Esophagus muscularis mucosa (tissue), 4 donors: ENCODE measurements at regions not wholly inside any gene's neighbourhood (a gene's known extent, or its start where the extent isn't known, plus 50 kb on each side); places are given as distances from the start of the nearest gene placed in this dataset.

ENCODE experiments used
- DNase-seq: peaks from one replicate; pipeline ENCODE4 v3.0.0-alpha.2; 2017; ENCODE audit errors: extremely low spot score
- H3K27ac ChIP-seq, 4 donors: fragments of 200-600 bp; sonication (generic); replicated peaks in 1 of 4; 1 replicate in 3 of 4; 2 replicates in 1 of 4; pipeline ENCODE4 v1.5.1; 2016 to 2019; ENCODE audit warnings: mild to moderate bottlenecking in 1 of 4
- H3K27me3 ChIP-seq, 4 donors: fragments of 200-600 bp; sonication (generic); one replicate each; pipeline versions ENCODE4 v1.5.1 to v1.6.0; 2016 to 2019
- H3K36me3 ChIP-seq, 4 donors: fragments of 200-600 bp; sonication (generic); one replicate each; pipeline ENCODE4 v1.5.1; 2016 to 2019
- H3K4me1 ChIP-seq, 4 donors: fragments of 200-600 bp; sonication (generic); one replicate each; pipeline ENCODE4 v1.5.1; 2016 to 2019
- H3K4me3 ChIP-seq, 4 donors: fragments of 200-600 bp; sonication (generic); 1 replicate in 2 of 4; 2 replicates in 2 of 4; pipeline ENCODE4 v1.5.1; 2016 to 2019; ENCODE audit warnings: mild to moderate bottlenecking in 4 of 4, moderate library complexity in 1 of 4
- H3K9me3 ChIP-seq, 4 donors: fragments of 200-600 bp; sonication (generic); 1 replicate in 3 of 4; 2 replicates in 1 of 4; pipeline ENCODE4 v1.5.1; 2016 to 2019
- EP300 ChIP-seq: sonication (generic); formaldehyde crosslinking; IDR thresholded peaks from one replicate; pipeline ENCODE4 v1.6.1; 2017; ENCODE audit warnings: antibody characterized with exemption
- POLR2A ChIP-seq: fragments of 450-650 bp; IDR thresholded peaks from one replicate; pipeline ENCODE4 v1.6.1; 2017; ENCODE audit warnings: antibody characterized with exemption, moderate library complexity, mild to moderate bottlenecking, low read depth
- POLR2AphosphoS5 ChIP-seq, 2 donors: sonication (generic); formaldehyde crosslinking; IDR thresholded peaks; one replicate each; pipeline ENCODE4 v1.6.1; 2017; ENCODE audit warnings: antibody characterized with exemption in 2 of 2
- WGBS: methylation state at CpG from one replicate; pipeline ENCODE4 v1.1.5; 2018; 5-methylcytosine and 5-hydroxymethylcytosine counted together
- intact Hi-C: fragments of 100-400 bp; cut with DNase I; formaldehyde crosslinking; loops from one replicate; pipeline ENCODE4 v1.15.1; 2023
- TF ChIP-seq, protein P1 (sequence below), 3 experiments: fragments of 200-600 bp in 2 of 3; fragments of 450-650 bp in 1 of 3; sonication (generic) in 2 of 3; IDR thresholded peaks; one replicate each; pipeline ENCODE4 v1.5.1; 2017 to 2019; ENCODE audit warnings: antibody characterized with exemption in 3 of 3, mild to moderate bottlenecking in 2 of 3, moderate library complexity in 1 of 3

GRCh38 chr9:91114450-91114849 is 247.3 kb downstream of the AUH start:
- no peaks in the 10 kb centered on the region for H3K36me3 ChIP-seq
- no peak overlapping the region for H3K4me3 ChIP-seq
- H3K9me3 ChIP-seq, result peaks cover 0 to 18% (median 10%) of the 10 kb centered on the region in 4 donors
- H3K27ac ChIP-seq, result no peak overlapping the region
- H3K4me1 ChIP-seq, result peaks cover 21 to 31% (median 25%) of the 10 kb centered on the region in 4 donors
- no peaks in the 10 kb centered on the region for H3K27me3 ChIP-seq
- WGBS, result 100% methylated on average over 1 of the region's 1 CpG
- no peak for DNase-seq
- intact Hi-C loops, result loop anchor here (5.0 kb wide), 1 partner anchor 73 kb away; no protein-coding TSS in a partner anchor
- no peak for TF ChIP-seq POLR2AphosphoS5 (IDR thresholded peaks at IDR 0.05)
- TF ChIP-seq POLR2A, result no peak
- no peak for TF ChIP-seq EP300
- TF ChIP-seq, protein P1, sequence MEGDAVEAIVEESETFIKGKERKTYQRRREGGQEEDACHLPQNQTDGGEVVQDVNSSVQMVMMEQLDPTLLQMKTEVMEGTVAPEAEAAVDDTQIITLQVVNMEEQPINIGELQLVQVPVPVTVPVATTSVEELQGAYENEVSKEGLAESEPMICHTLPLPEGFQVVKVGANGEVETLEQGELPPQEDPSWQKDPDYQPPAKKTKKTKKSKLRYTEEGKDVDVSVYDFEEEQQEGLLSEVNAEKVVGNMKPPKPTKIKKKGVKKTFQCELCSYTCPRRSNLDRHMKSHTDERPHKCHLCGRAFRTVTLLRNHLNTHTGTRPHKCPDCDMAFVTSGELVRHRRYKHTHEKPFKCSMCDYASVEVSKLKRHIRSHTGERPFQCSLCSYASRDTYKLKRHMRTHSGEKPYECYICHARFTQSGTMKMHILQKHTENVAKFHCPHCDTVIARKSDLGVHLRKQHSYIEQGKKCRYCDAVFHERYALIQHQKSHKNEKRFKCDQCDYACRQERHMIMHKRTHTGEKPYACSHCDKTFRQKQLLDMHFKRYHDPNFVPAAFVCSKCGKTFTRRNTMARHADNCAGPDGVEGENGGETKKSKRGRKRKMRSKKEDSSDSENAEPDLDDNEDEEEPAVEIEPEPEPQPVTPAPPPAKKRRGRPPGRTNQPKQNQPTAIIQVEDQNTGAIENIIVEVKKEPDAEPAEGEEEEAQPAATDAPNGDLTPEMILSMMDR (IDR thresholded peaks at IDR 0.05), result no peak

- WGBS, result 43% methylated on average over 3 of the region's 3 CpGs
- peaks cover 0 to 1% (median under 1%) of the 10 kb centered on the region in 4 donors for H3K9me3 ChIP-seq
- no peak for TF ChIP-seq EP300
- no peak for TF ChIP-seq POLR2A
- TF ChIP-seq, protein P1 (IDR thresholded peaks at IDR 0.05), result no peak
- no peak for TF ChIP-seq POLR2AphosphoS5 (IDR thresholded peaks at IDR 0.05)
- DNase-seq, result no peak
- no peaks in the 10 kb centered on the region for H3K27me3 ChIP-seq
- no peak overlapping the region for H3K4me3 ChIP-seq
- H3K27ac ChIP-seq, result no peak overlapping the region
- peaks cover 28 to 41% (median 36%) of the 10 kb centered on the region in 4 donors for H3K4me1 ChIP-seq
- intact Hi-C loops, result no loop called here
- no peaks in the 10 kb centered on the region for H3K36me3 ChIP-seq
Measured at GRCh38 chr9:91116211-91116610, 245.5 kb downstream of the AUH start.

GRCh38 chr9:91116711-91117110 is 245.0 kb downstream of the AUH start:
- Histone ChIP-seq H3K4me1 (peaks cover 28 to 41% (median 36%) of the 10 kb centered on the region in 4 donors), H3K27ac (no peak overlapping the region), H3K4me3 (no peak overlapping the region), H3K9me3 (no peaks in the 10 kb centered on the region), H3K36me3 (no peaks in the 10 kb centered on the region), H3K27me3 (no peaks in the 10 kb centered on the region)
- intact Hi-C loops, result no loop called here
- 93% methylated on average over 5 of the region's 5 CpGs for WGBS
- TF ChIP-seq POLR2AphosphoS5 (IDR thresholded peaks at IDR 0.05) (no peak), POLR2A (no peak), EP300 (no peak)
- TF ChIP-seq, protein P1 (IDR thresholded peaks at IDR 0.05), result no peak
- DNase-seq, result no peak

DNA sequence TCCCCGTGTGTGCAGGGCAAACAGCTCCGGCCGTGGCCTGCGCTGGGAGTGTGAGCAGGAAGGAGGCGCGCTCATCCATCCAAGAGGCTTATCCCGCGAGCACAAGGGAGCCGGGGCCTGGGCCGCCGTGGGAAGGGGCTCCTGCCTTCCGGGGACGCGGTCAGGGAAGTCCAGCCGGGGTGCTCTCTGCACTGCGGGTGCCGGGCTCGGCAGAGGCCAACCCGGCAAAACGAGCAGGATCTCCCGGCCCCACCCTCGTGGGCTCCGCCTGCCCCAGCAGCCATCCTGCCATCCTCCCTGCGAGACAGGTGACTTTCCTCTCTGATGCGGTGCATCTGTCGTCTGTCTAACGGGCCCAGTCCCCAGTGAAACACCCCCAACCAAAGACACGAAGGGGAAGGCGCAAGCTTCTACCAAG is 244.2 kb downstream of the AUH start:
- no peaks in the 10 kb centered on the region for H3K9me3 ChIP-seq
- no peak for TF ChIP-seq POLR2AphosphoS5 (IDR thresholded peaks at IDR 0.05)
- no peak for TF ChIP-seq POLR2A
- no peak for TF ChIP-seq EP300
- TF ChIP-seq, protein P1 (IDR thresholded peaks at IDR 0.05), result no peak
- H3K27me3 ChIP-seq, result no peaks in the 10 kb centered on the region
- intact Hi-C loops, result no loop called here
- peak overlapping the region; percentile 32 to 44 (median 40) for H3K4me3 ChIP-seq
- WGBS, result 84% methylated on average over 9 of the region's 29 CpGs
- peaks cover 28 to 41% (median 36%) of the 10 kb centered on the region in 4 donors for H3K4me1 ChIP-seq
- no peaks in the 10 kb centered on the region for H3K36me3 ChIP-seq
- no peak for DNase-seq
- peak overlapping the region; percentile 64 to 80 (median 77) for H3K27ac ChIP-seq
